ENCODE measurements at regions not wholly inside any gene's neighbourhood (a gene's known extent, or its start where the extent isn't known, plus 50 kb on each side); places are given as distances from the start of the nearest gene placed in this dataset.

GRCh38 chr20:52263757-52264156, 72.2 kb upstream of the ZFP64 start:
- DNase-seq (ENCODE audit: low read depth in 1 of 2, low spot score in 2 of 2) (no peak), FAIRE-seq (no peak)
- no peak overlapping the region for H3K9ac ChIP-seq (replicated peaks in 1 of 4; ENCODE audit: extremely low read depth in 1 of 4, low read depth in 3 of 4, low read length in 3 of 4)
- H4K5ac ChIP-seq (ENCODE audit: insufficient read length, low read depth, low read length): no peak overlapping the region
- H3K79me1 ChIP-seq (ENCODE audit: low read depth, low read length): no peaks in the 10 kb centered on the region
- H2BK12ac ChIP-seq (ENCODE audit: low read depth, low read length): no peak overlapping the region
- no peaks in the 10 kb centered on the region for H3K4me1 ChIP-seq (replicated peaks in 1 of 4; ENCODE audit: control insufficient read depth in 3 of 4, insufficient read depth in 4 of 4, low read length in 3 of 4)
- TF ChIP-seq CREB1 (IDR thresholded peaks at IDR 0.05): no peak
- TF ChIP-seq EZH2 (IDR thresholded peaks at IDR 0.05; ENCODE audit: low read depth, low read length, severe bottlenecking): no peak
- TF ChIP-seq ZNF274 (IDR thresholded peaks at IDR 0.05; ENCODE audit: borderline replicate concordance, extremely low read depth, low read length): no peak
- TF ChIP-seq SUZ12 (IDR thresholded peaks at IDR 0.05; ENCODE audit: low read length): no peak
- no peak overlapping the region for H2BK15ac ChIP-seq (ENCODE audit: low read length)
- H2BK5ac ChIP-seq (ENCODE audit: low read depth, low read length): no peak overlapping the region
- no peak overlapping the region for H3K56ac ChIP-seq (replicated peaks; ENCODE audit: insufficient read length, low read depth, low read length)
- H4K20me1 ChIP-seq (replicated peaks in 1 of 2; ENCODE audit: control insufficient read depth in 1 of 2, insufficient read depth in 2 of 2, low read length in 2 of 2): no peaks in the 10 kb centered on the region
- no peak overlapping the region for H3K4ac ChIP-seq (replicated peaks; ENCODE audit: insufficient read length, low read depth, low read length)
- H4K8ac ChIP-seq (ENCODE audit: extremely low read depth, insufficient read depth, low read length): no peak overlapping the region
- no peak overlapping the region for H2AFZ ChIP-seq (ENCODE audit: low read length)
- no peaks in the 10 kb centered on the region; the same call in 1 of the 2 replicates for H3K23me2 ChIP-seq (ENCODE audit: low read depth, low read length)
- no peak overlapping the region for H2BK20ac ChIP-seq (ENCODE audit: low read length)
- no peaks in the 10 kb centered on the region for H3K79me2 ChIP-seq (ENCODE audit: control insufficient read depth in 1 of 2, insufficient read depth in 2 of 2, low read length in 2 of 2)
- no peaks in the 10 kb centered on the region for H3K36me3 ChIP-seq (ENCODE audit: control insufficient read depth in 2 of 4, insufficient read depth in 4 of 4, low read length in 3 of 4)
- H3K9me3 ChIP-seq (ENCODE audit: insufficient read depth in 2 of 2, low read depth in 1 of 2, low read length in 1 of 2): no peaks in the 10 kb centered on the region
- H3K18ac ChIP-seq (ENCODE audit: extremely low read depth, low read length): no peak overlapping the region
- H3K23ac ChIP-seq (ENCODE audit: insufficient read length): no peak overlapping the region
- H3K4me3 ChIP-seq (ENCODE audit: extremely low read depth in 1 of 4, insufficient read depth in 2 of 4, low read depth in 3 of 4, low read length in 4 of 4): no peak overlapping the region
- no peak overlapping the region for H3K4me2 ChIP-seq (ENCODE audit: insufficient read depth in 1 of 2, low read depth in 2 of 2, low read length in 2 of 2)
- no peaks in the 10 kb centered on the region for H3K27me3 ChIP-seq (replicated peaks in 1 of 4; ENCODE audit: control insufficient read depth in 3 of 4, extremely low read depth in 1 of 4, insufficient read depth in 3 of 4, low read length in 3 of 4)
- H4K91ac ChIP-seq (replicated peaks; ENCODE audit: insufficient read length, low read length): no peak overlapping the region
- CTCF ChIA-PET (ENCODE audit: partially characterized antibody): no interaction called here
- H3K27ac ChIP-seq (ENCODE audit: low read depth, low read length): no peak overlapping the region
- POLR2A ChIA-PET (ENCODE audit: partially characterized antibody): no interaction called here
- WGBS, 2 experiments (ENCODE audit: extremely low coverage in 1 of 2, insufficient coverage in 1 of 2, insufficient read length in 1 of 2, insufficient replicate concordance in 2 of 2, low coverage in 1 of 2, low lambda C conversion rate in 2 of 2, missing lambda C conversion rate in 1 of 2): 88% methylated on average over 1 of the region's 1 CpG; no CpG with 5 or more reads in 1 of the 2 experiments
- no peak overlapping the region for H2BK120ac ChIP-seq (replicated peaks; ENCODE audit: low read depth, low read length)
- H2AK5ac ChIP-seq (ENCODE audit: low read depth, low read length): no peak overlapping the region
- no peak overlapping the region for H3K14ac ChIP-seq (ENCODE audit: insufficient read length)

Measured in H1 (cell line).